SK-N-MC (cell line): ENCODE measurements at regions not wholly inside any gene's neighbourhood (a gene's known extent, or its start where the extent isn't known, plus 50 kb on each side); places are given as distances from the start of the nearest gene placed in this dataset.

Experiments used
- DNase-seq: peaks from one replicate; pipeline ENCODE4 v3.0.0-alpha.2; 2011; ENCODE audit warnings: low read depth, low spot score
- H3K27ac ChIP-seq: fragments of 200-600 bp; sonication (generic); 2 replicates; pipeline ENCODE4 v1.5.1; 2016; ENCODE audit warnings: mixed run types
- H3K36me3 ChIP-seq: fragments of 200-600 bp; sonication (generic); 2 replicates; pipeline ENCODE4 v1.6.1; 2017; ENCODE audit warnings: antibody characterized with exemption, low read length, mixed read lengths; ENCODE audit not compliant: insufficient read depth
- H3K4me3 ChIP-seq: fragments of 200-600 bp; sonication (generic); 2 replicates; pipeline ENCODE4 v1.5.1; 2016
- H3K9ac ChIP-seq: fragments of 200-600 bp; sonication (generic); 2 replicates; pipeline ENCODE4 v1.8.0; 2017; ENCODE audit warnings: mixed run types, mixed read lengths; ENCODE audit not compliant: insufficient read length
- H3K9me3 ChIP-seq: fragments of 200-600 bp; sonication (generic); 2 replicates; pipeline ENCODE4 v1.6.1; 2017; ENCODE audit warnings: low read depth, mild to moderate bottlenecking, antibody characterized with exemption, low read length, moderate library complexity, mixed read lengths
- EZH2 ChIP-seq: fragments of 200-600 bp; sonication (generic); IDR thresholded peaks from one replicate; pipeline ENCODE4 v1.6.1; 2017; ENCODE audit warnings: antibody characterized with exemption
- FOXP2 ChIP-seq: optimal IDR thresholded peaks from 2 replicates; pipeline ENCODE3; 2011; ENCODE audit warnings: mild to moderate bottlenecking, moderate library complexity; ENCODE audit not compliant: insufficient read depth; ENCODE audit errors: extremely low read length, control extremely low read depth
- POLR2AphosphoS5 ChIP-seq: IDR thresholded peaks from 2 replicates; pipeline ENCODE4 v1.6.1; 2012; ENCODE audit warnings: mild to moderate bottlenecking, low read depth, low read length, borderline replicate concordance

- Histone ChIP-seq H3K9ac (no peak overlapping the region), H3K27ac (no peak overlapping the region), H3K9me3 (no peaks in the 10 kb centered on the region), H3K36me3 (no peaks in the 10 kb centered on the region), H3K4me3 (no peak overlapping the region)
- no peak for TF ChIP-seq EZH2
- no peak for TF ChIP-seq POLR2AphosphoS5
- TF ChIP-seq FOXP2: no peak
- no peak for DNase-seq
Measured at GRCh38 chrX:94752434-94753169, 1078.6 kb downstream of the FAM133A start.

- no peak overlapping the region for H3K27ac ChIP-seq
- DNase-seq: no peak
- H3K9me3 ChIP-seq: no peaks in the 10 kb centered on the region
- no peak overlapping the region for H3K4me3 ChIP-seq
- TF ChIP-seq POLR2AphosphoS5 (no peak), EZH2 (no peak), FOXP2 (no peak)
- no peaks in the 10 kb centered on the region for H3K36me3 ChIP-seq
- no peak overlapping the region for H3K9ac ChIP-seq
Measured at GRCh38 chrX:94758130-94758529, 1084.1 kb downstream of the FAM133A start.

- TF ChIP-seq POLR2AphosphoS5: no peak
- TF ChIP-seq FOXP2: no peak
- TF ChIP-seq EZH2: no peak
Measured at GRCh38 chrX:94775640-94776039, 1101.6 kb downstream of the FAM133A start.

GRCh38 chrX:94813541-94813940 is 1139.5 kb downstream of the FAM133A start:
- no peaks in the 10 kb centered on the region for H3K9me3 ChIP-seq
- no peak for DNase-seq
- H3K36me3 ChIP-seq: no peaks in the 10 kb centered on the region
- TF ChIP-seq EZH2: no peak
- no peak for TF ChIP-seq FOXP2
- no peak for TF ChIP-seq POLR2AphosphoS5
- no peak overlapping the region for H3K27ac ChIP-seq
- H3K9ac ChIP-seq: no peak overlapping the region
- H3K4me3 ChIP-seq: no peak overlapping the region

More at GRCh38 chrX:94775640-94776039, 1101.6 kb downstream of the FAM133A start:
- no peak overlapping the region for H3K27ac ChIP-seq
- no peak for DNase-seq
- no peak overlapping the region for H3K9ac ChIP-seq
- H3K9me3 ChIP-seq: no peaks in the 10 kb centered on the region
- H3K4me3 ChIP-seq: no peak overlapping the region
- no peaks in the 10 kb centered on the region for H3K36me3 ChIP-seq

- H3K9me3 ChIP-seq: no peaks in the 10 kb centered on the region
- H3K9ac ChIP-seq: no peak overlapping the region
- H3K4me3 ChIP-seq: no peak overlapping the region
- no peak overlapping the region for H3K27ac ChIP-seq
- TF ChIP-seq EZH2 (no peak), POLR2AphosphoS5 (no peak), FOXP2 (no peak)
- DNase-seq: no peak
- no peaks in the 10 kb centered on the region for H3K36me3 ChIP-seq
Measured at GRCh38 chrX:94814216-94814615, 1140.2 kb downstream of the FAM133A start.

- Histone ChIP-seq H3K9me3 (no peaks in the 10 kb centered on the region), H3K36me3 (no peaks in the 10 kb centered on the region), H3K27ac (no peak overlapping the region), H3K4me3 (no peak overlapping the region), H3K9ac (no peak overlapping the region)
- no peak for TF ChIP-seq FOXP2
- TF ChIP-seq EZH2: no peak
- TF ChIP-seq POLR2AphosphoS5: no peak
- DNase-seq: no peak
Measured at GRCh38 chrX:94830717-94831116, 1156.7 kb downstream of the FAM133A start.

- Histone ChIP-seq H3K9ac (no peak overlapping the region), H3K4me3 (no peak overlapping the region), H3K36me3 (no peaks in the 10 kb centered on the region), H3K9me3 (no peaks in the 10 kb centered on the region), H3K27ac (no peak overlapping the region)
- DNase-seq: peak; percentile 24
- no peak for TF ChIP-seq FOXP2
- TF ChIP-seq POLR2AphosphoS5: no peak
- no peak for TF ChIP-seq EZH2
Measured at GRCh38 chrX:94831364-94831763, 1157.4 kb downstream of the FAM133A start.

GRCh38 chrX:94834226-94834625 is 1160.2 kb downstream of the FAM133A start:
- TF ChIP-seq POLR2AphosphoS5 (no peak), FOXP2 (no peak), EZH2 (no peak)
- H3K9ac ChIP-seq: no peak overlapping the region
- H3K36me3 ChIP-seq: no peaks in the 10 kb centered on the region
- H3K4me3 ChIP-seq: no peak overlapping the region
- DNase-seq: peak; percentile 14
- no peaks in the 10 kb centered on the region for H3K9me3 ChIP-seq
- no peak overlapping the region for H3K27ac ChIP-seq

- Histone ChIP-seq H3K36me3 (no peaks in the 10 kb centered on the region), H3K9ac (no peak overlapping the region), H3K9me3 (no peaks in the 10 kb centered on the region), H3K27ac (no peak overlapping the region), H3K4me3 (no peak overlapping the region)
- TF ChIP-seq EZH2 (no peak), POLR2AphosphoS5 (no peak), FOXP2 (no peak)
- no peak for DNase-seq
Measured at GRCh38 chrX:94850811-94851210, 1176.8 kb downstream of the FAM133A start.
